ENCODE measurements at regions not wholly inside any gene's neighbourhood (a gene's known extent, or its start where the extent isn't known, plus 50 kb on each side); places are given as distances from the start of the nearest gene placed in this dataset.
"Not testable (repeated sequence)": the region's sequence is repeated elsewhere in the genome, so short reads cannot be mapped to it uniquely, and the experiment has no call there.

DNA sequence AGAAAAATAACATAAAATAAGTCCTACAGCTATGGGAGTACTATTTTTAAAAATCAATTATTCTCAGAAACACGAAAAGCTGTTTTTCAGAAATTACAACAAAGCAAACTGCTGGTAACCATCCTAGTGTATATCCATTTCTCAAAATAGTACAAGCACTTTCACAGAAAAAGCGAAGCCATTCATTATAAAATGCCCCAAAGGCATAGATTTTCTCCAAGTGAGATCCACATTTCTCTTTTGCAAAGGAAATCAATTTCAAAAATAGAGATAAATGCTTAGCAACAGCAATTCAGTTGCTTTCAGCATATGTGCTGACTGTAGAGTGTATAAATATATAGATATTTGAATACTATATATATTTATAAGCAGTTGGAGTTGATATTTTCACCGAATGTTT, 1266.3 kb downstream of the SI start:
- intact Hi-C loops (cut with DNase I): no loop called here

GRCh38 chr3:163809540-163809993, 1268.7 kb downstream of the SI start:
- no peak for DNase-seq (ENCODE audit: low spot score)
- intact Hi-C loops (cut with DNase I): no loop called here

More for the DNA sequence above, 1266.3 kb downstream of the SI start:
- DNase-seq (ENCODE audit: low spot score): no peak

DNA sequence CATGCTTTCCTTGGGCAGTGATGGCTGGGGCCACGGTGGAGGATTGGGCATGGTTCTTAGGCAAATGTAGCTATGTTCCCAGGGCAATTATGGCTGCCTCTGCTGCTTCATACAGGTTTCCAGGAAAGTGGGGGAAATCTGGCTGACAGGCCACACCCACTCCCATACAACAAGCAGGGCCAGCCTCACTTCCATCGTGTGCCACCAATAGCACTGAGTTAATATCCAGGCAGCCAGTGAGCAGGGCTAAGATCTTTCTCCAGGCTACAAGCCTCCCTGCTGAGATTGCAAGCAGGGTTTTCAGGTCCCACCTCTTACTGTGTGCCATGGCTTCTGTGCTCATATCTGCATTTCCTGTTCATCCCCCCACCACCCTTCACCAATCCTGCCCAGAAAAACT, 1291.9 kb downstream of the SI start:
- DNase-seq (ENCODE audit: low spot score): no peak
- intact Hi-C loops (cut with DNase I): no loop called here

DNA sequence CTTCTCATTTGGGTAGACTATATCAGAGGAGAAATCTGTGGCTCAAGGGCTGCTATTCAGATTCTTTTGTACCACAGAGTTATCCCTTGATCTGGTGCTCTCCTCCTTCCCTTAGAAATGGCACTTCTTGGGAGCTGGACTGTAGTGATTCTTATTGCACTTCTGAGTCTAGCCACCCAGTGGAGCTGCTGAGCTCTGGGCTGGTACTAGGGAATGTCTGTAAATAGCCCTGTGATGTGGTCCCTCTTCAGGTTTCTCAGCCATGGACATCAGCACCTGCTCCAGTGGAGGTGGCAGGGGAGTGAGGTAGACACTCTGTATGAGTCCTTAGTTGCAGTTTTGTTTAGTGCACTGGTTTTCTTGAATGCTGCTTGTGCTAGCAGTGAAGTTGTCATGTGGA, 1292.6 kb downstream of the SI start:
- intact Hi-C loops (cut with DNase I): no loop called here
- no peak for DNase-seq (ENCODE audit: low spot score)

DNA sequence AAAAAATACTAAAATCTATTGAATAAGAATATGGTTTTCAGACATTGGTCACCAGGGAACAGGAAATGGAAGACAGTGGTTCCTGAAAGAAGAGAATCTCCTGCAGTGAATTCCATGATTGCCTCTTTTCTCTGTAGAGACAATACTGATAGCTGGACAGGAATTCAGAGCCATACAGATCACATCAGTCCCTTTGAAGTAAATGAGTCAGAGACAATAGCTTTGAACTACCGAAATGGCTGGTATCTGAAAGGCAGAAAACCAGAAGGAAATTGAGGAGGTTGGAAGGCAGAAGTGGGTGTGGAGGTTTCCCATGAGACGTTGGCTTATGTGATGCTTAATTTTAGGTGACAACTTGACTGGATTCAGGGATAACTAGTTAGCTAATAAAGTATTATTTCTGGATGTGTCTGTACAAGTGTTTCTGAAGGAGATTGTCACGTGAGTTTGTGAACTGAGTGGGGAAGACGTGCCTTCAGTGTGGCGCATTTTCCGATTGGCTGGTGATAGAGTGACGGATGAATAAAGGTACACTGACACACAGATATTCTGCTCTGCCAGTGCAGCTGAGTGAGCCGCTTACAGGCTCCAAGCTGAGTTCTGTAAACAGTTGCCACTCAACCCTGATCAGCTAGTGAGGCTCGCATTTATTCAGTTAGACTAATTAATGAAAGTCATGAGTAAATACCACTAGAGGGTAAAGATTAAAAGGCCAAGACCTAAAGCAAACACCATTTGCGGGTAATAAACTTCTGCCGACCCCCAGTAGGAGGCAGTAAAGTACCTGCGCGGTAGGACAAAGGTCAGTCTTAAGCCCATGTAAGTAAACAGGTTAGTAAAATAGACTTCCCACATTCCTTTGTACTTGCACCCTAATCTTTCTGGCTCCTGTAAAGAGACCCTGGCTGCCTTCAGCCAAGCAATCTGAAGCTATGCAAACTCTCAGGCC, 1298.6 kb downstream of the SI start:
- intact Hi-C loops (cut with DNase I): no loop called here
- DNase-seq (ENCODE audit: low spot score): no peak

DNA sequence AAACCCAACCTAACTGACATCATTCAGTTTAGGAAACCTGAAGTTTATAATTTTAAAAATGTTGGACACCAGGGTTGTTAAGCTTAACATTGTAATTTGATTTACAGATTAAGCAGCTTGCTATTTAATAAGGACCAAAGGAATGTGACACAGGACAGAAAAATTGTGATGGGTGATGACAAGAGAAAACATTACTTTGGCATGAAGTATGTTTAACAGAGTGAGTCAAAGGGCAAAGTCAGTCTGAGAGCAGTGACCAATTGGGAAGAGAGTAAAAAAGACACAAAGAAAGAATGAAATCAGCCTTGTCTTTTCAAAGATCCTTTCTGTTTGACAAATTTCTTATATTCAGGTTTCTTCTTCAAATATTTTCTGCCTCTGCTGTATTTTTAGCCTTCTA, 1301.6 kb downstream of the SI start:
- no peak for DNase-seq (ENCODE audit: low spot score)
- intact Hi-C loops (cut with DNase I): no loop called here

DNA sequence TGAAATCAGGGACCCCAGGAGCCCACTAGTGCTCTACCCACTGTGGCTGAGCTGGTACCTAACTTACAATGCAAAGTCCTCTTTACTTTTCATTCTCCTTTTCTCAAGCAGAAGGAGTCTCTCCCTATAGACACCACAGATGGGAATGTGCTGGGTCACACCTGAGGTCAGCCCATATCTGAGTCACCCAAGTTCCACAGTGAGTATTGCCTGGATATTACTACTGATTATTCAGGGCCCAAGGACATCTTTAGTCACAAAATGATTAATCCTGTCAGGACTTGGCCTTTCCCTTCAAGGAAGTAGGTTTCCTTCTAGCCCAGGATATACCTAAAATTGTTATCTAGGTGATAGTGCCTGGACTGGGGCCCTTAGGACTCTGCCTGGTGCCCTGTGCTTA, 1305.2 kb downstream of the SI start:
- no peak for DNase-seq (ENCODE audit: low spot score)
- intact Hi-C loops (cut with DNase I): no loop called here

GRCh38 chr3:163768048-163768447, 1310.2 kb downstream of the SI start:
- intact Hi-C loops (cut with DNase I): no loop called here
- no peak for DNase-seq (ENCODE audit: low spot score)

DNA sequence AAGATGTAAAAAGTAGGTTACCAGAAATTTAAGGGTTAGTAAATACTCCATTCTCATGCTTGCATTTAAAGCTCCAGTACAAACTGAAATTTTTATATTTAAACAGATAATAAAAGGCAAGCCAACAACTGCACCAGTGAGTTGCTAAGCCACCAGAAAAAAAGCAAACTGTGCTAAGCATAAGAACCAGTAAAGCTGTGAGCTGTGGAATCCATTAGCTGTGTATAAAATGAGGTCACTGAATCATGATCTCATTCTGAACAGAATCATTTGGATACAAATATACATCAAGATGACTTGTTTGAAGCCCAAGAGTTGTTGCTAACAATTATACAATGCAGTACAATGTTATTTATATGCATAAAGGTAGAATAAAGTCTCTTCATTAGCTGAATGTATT, 1312.2 kb downstream of the SI start:
- intact Hi-C loops (cut with DNase I): no loop called here
- DNase-seq (ENCODE audit: low spot score): no peak

DNA sequence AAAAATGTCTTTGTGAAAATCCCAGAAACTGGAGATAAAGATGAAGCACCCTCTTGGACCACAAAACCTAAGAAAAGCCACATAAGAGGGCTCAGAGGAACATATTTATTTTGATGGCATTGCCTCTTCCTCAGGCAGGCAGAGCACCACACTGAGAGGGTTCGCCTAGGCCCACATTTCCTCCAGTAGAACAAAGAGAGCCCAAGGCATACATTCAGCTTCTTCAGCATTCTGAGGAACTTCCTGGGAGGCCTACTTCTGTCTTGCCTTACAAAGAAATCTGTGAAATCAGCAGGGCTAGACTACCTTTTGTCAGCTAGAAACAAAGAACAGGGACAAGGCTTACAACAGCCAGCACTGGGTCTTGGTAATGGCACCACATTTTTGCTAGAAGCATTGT, 1325.3 kb downstream of the SI start:
- intact Hi-C loops (cut with DNase I): loop anchor here in 1 of 2 donors (5.0 kb wide), 1 partner anchor 799 kb away; no protein-coding TSS in a partner anchor
- no peak for DNase-seq (ENCODE audit: low spot score)

GRCh38 chr3:163745204-163745603, 1333.1 kb downstream of the SI start:
- intact Hi-C loops (cut with DNase I): no loop called here
- no peak for DNase-seq (ENCODE audit: low spot score)

DNA sequence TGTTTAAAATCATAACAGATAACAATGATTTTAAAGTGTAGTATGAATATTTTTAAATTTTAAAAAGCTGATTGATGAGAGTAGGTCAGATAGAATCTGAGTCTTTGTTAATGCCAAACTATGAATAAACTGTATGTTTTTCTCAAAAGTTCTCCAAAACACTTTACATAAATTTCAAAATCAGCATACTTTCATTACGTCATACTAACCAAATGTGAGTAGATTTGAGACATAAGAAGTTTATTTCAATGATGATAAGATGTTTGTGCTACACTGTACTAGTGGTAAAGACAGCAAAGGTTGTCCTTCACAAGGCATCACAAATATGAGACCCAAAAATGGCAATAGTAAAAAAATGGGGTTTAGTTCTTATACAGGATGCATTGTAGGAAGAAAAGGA, 1342.9 kb downstream of the SI start:
- no peak for DNase-seq (ENCODE audit: low spot score)
- intact Hi-C loops (cut with DNase I): no loop called here

DNA sequence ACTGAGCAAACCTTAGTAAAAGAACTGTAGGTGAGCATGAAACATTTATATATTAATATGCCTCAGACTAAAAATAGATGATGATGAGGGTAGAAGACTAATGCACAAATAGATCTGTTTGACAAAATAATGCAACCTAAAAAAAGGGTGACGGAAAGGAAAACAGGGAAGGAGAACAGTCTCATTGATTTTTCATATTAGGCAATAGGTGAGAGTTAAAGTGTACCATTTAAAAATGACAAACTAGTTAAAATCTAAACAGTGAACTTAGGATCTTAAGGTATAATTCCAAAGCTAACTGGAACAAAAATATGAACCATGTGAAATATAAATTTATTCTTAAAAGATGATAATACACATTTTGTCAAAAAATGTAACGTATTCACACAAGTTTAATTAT, 1347.6 kb downstream of the SI start:
- intact Hi-C loops (cut with DNase I): no loop called here

DNA sequence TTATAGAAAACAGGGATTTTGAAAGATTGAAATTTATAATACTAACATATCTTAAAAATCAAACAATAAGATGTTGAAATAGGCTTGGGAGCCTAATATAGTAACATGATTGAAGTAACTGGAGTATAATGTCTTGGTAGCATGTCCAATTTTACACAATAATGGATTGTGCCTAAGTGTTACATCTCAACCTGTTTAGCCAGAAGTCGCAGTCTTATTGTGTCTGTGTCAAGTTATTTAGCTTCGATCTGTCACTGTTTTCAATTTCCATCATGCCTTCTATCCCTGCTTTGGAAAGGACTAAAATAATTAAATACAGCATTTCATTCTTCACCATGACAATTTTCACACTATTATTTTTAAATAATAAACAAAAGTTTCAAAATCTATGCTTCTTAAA, 1352.2 kb downstream of the SI start:
- DNase-seq (ENCODE audit: low spot score): no peak
- intact Hi-C loops (cut with DNase I): no loop called here

More for the DNA sequence above, 1347.6 kb downstream of the SI start:
- DNase-seq (ENCODE audit: low spot score): no peak

GRCh38 chr3:163722405-163722804, 1355.9 kb downstream of the SI start:
- intact Hi-C loops (cut with DNase I): no loop called here
- no peak for DNase-seq (ENCODE audit: low spot score)

- DNase-seq (ENCODE audit: low spot score): no peak
- intact Hi-C loops (cut with DNase I): no loop called here
Measured at GRCh38 chr3:163721596-163721995, 1356.7 kb downstream of the SI start.

DNA sequence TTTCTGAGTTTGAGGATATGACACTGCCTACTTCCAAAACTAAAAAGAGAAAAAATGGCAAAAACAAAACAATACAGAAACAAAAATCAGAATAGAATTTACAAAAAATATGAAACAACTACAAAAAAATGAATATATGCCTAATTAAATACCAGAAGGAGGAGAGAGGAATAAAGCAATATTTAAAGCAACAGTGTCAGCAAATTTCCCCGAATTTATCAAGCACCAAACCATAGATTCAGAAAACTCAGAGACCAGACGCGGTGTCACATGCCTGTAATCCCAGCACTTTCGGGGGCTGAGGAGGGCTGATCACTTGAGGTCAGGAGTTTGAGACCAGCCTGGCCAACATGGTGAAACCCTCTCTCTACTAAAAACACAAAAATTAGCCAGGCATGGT, 1360.9 kb downstream of the SI start:
- intact Hi-C loops (cut with DNase I): no loop called here

GRCh38 chr3:163708428-163708827, 1369.9 kb downstream of the SI start:
- intact Hi-C loops (cut with DNase I): no loop called here
- DNase-seq (ENCODE audit: low spot score): no peak

More for the DNA sequence above, 1360.9 kb downstream of the SI start:
- DNase-seq (ENCODE audit: low spot score): no peak

DNA sequence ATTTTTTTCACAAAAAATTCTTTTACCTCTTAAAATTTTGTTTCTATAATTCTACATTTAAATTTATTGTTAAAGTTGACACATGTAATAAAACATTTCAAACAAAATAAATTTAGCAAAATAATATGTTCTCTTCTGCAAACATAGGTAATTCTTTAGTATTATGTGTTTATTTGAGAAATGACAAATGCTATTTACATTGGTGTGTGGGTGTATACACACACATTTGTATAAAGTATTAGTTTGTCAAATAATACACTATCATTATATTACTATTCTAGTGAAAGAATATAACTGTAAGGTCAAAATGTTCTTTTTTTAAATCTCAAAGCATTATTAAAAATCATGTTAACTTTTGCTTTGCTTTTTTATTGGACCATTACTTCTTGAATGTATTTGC, 1370.6 kb downstream of the SI start:
- no peak for DNase-seq (ENCODE audit: low spot score)
- intact Hi-C loops (cut with DNase I): no loop called here

DNA sequence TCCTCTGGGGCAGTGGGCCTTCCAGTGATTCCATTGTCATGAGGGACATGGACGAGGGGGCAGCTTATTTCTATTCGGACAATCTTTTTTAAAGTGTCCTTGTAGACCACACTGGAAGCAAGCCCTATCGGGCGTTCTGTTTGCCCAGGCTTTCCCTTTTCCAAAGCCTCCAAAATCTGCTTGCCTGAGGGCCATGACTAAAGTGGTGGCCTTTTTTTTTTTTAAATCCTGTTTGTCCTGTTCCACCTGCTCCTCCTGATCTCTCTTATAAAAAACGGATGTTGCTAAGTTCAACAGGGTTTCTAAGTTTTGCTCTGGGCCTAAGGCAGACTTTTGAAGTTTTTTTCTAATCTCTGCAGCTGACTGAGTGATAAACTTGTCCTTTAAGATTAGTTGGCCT, 1380.1 kb downstream of the SI start:
- intact Hi-C loops (cut with DNase I); DNase-seq (ENCODE audit: low spot score): not testable (repeated sequence)

DNA sequence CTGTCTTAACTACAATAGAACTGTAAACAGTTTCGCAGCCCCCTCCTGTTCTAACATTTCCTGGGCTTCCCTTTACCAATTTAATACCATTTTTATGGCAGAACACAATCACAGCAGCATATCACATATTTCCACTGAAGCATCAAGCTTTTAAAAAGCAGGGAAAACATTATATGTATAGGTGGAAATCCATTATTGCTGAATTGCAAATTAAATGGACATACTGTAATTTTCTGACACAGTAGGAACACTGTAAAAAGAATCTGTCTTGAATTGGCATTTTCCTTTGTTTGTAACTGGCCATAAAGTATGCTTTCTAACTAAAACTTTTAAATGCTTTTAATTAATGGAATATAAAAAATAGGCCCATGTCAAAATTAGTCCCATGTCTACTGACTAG, 1385.8 kb downstream of the SI start:
- intact Hi-C loops (cut with DNase I): no loop called here
- no peak for DNase-seq (ENCODE audit: low spot score)

Data from posterior vena cava (tissue), 2 donors.